Testis (tissue), 2 donors: ENCODE measurements at regions not wholly inside any gene's neighbourhood (a gene's known extent, or its start where the extent isn't known, plus 50 kb on each side); places are given as distances from the start of the nearest gene placed in this dataset.

Source experiments
- DNase-seq: peaks from one replicate; pipeline ENCODE4 v3.0.0-alpha.2; 2019
- H3K27ac ChIP-seq, 2 donors: fragments of 200-600 bp; sonication (generic); one replicate each; pipeline ENCODE4 v1.5.1; 2019
- H3K27me3 ChIP-seq: fragments of 200-600 bp; sonication (generic); one replicate; pipeline ENCODE4 v1.5.1; 2019
- H3K36me3 ChIP-seq: fragments of 200-600 bp; sonication (generic); one replicate; pipeline ENCODE4 v1.5.1; 2017; ENCODE audit warnings: low read depth; ENCODE audit errors: missing control alignments
- H3K4me1 ChIP-seq: fragments of 200-600 bp; sonication (generic); one replicate; pipeline ENCODE4 v1.5.1; 2019
- H3K4me3 ChIP-seq, 2 donors: fragments of 200-600 bp; sonication (generic); one replicate each; pipeline ENCODE4 v1.5.1; 2017 to 2019
- H3K9me3 ChIP-seq: fragments of 200-600 bp; sonication (generic); one replicate; pipeline ENCODE4 v1.5.1; 2017
- POLR2A ChIP-seq: fragments of 450-650 bp; IDR thresholded peaks from one replicate; pipeline ENCODE4 v1.6.1; 2017; ENCODE audit warnings: antibody characterized with exemption, mild to moderate bottlenecking, moderate library complexity
- WGBS, 2 donors: methylation state at CpG; one replicate each; pipeline ENCODE4 v1.1.5; 2018; 5-methylcytosine and 5-hydroxymethylcytosine counted together
- intact Hi-C: fragments of 100-400 bp; cut with DNase I; formaldehyde crosslinking; loops from one replicate; pipeline ENCODE4 v1.15.1; 2023; ENCODE audit warnings: low total_unique reads
- TF ChIP-seq, protein P1 (sequence below), 3 experiments: fragments of 450-650 bp in 2 of 3; fragments of 200-600 bp in 1 of 3; sonication (generic) in 1 of 3; IDR thresholded peaks; one replicate each; pipeline ENCODE4 v1.5.1; 2016 to 2019; ENCODE audit warnings: antibody characterized with exemption in 3 of 3, mild to moderate bottlenecking in 2 of 3, moderate library complexity in 1 of 3

DNA sequence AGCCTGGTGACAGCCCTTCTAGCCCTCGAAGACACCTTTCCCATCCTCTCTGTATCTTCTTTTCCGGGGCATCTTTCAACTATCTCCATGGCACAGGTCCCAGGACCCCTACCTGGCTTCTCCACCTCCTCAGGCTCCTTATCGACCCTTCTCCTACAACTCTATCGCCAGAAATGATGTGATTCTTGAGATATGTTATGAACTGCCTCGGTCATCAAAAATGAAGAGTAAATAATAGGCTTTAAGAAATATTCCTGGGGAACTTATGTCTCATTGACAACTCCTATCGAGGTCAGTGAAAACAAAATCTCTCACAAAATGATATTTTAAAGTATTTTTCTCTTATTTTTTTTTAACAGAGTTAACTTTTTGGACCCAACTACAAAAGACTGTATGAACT, 405.5 kb upstream of the SHH start:
- no peak overlapping the region for H3K4me3 ChIP-seq
- no peaks in the 10 kb centered on the region for H3K9me3 ChIP-seq
- H3K27me3 ChIP-seq = no peaks in the 10 kb centered on the region
- intact Hi-C loops = no loop called here
- H3K36me3 ChIP-seq = no peaks in the 10 kb centered on the region
- H3K27ac ChIP-seq = no peak overlapping the region
- TF ChIP-seq, protein P1, sequence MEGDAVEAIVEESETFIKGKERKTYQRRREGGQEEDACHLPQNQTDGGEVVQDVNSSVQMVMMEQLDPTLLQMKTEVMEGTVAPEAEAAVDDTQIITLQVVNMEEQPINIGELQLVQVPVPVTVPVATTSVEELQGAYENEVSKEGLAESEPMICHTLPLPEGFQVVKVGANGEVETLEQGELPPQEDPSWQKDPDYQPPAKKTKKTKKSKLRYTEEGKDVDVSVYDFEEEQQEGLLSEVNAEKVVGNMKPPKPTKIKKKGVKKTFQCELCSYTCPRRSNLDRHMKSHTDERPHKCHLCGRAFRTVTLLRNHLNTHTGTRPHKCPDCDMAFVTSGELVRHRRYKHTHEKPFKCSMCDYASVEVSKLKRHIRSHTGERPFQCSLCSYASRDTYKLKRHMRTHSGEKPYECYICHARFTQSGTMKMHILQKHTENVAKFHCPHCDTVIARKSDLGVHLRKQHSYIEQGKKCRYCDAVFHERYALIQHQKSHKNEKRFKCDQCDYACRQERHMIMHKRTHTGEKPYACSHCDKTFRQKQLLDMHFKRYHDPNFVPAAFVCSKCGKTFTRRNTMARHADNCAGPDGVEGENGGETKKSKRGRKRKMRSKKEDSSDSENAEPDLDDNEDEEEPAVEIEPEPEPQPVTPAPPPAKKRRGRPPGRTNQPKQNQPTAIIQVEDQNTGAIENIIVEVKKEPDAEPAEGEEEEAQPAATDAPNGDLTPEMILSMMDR (IDR thresholded peaks at IDR 0.05) = no peak
- TF ChIP-seq POLR2A = no peak
- 90 to 96% methylated on average over 6 of the region's 6 CpGs for WGBS, 2 donors
- no peaks in the 10 kb centered on the region for H3K4me1 ChIP-seq
- no peak for DNase-seq

DNA sequence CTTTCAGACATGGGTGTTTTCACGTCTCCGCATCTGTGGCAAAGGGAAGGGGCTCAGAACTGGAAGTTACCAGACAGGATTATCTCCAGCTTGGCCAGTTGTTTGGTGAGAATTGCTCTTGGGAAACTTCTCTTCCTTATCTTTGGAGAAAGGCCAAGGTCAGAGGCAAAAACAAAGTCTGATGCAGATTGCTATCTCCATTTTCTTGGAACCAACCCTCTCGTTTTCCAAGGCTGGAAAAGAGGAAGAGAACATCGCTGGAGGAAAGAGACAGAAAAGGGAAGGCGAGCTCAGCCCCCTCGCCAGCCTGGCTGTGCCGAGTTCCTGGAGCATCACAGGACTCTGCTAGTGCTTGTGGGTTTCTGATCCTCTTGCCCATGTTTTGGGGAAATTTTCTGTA, 396.8 kb upstream of the SHH start:
- Histone ChIP-seq H3K36me3 (no peaks in the 10 kb centered on the region), H3K9me3 (no peaks in the 10 kb centered on the region), H3K27me3 (no peaks in the 10 kb centered on the region), H3K27ac (no peak overlapping the region), H3K4me3 (no peak overlapping the region), H3K4me1 (no peaks in the 10 kb centered on the region)
- no peak for TF ChIP-seq POLR2A
- TF ChIP-seq, protein P1 (IDR thresholded peaks at IDR 0.05) = no peak
- intact Hi-C loops = no loop called here
- WGBS, 2 donors = 80 to 87% methylated on average over 7 of the region's 7 CpGs
- no peak for DNase-seq

DNA sequence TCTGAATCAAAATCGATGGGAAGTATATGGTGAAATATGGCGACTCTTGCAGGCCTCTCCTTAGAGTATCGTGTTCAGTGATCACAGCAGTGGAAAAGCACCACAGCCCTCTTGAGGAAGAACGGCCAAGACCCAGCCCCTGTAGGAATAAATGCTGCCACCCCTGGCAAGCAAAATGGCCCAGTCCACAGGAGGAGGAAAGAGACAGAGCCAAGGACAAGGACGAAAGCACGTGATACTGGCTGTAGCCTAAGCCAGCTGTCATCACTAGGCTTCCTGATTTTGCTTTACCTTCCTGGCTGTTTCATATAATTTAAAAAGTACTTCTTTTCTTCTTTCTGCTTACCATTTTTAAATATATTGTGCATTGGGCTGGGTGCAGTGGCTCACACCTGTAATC, 395.0 kb upstream of the SHH start:
- DNase-seq = no peak
- H3K36me3 ChIP-seq = no peaks in the 10 kb centered on the region
- no peaks in the 10 kb centered on the region for H3K4me1 ChIP-seq
- TF ChIP-seq, protein P1 (IDR thresholded peaks at IDR 0.05) = no peak
- no peak for TF ChIP-seq POLR2A
- H3K27me3 ChIP-seq = no peaks in the 10 kb centered on the region
- no peak overlapping the region for H3K4me3 ChIP-seq
- WGBS, 2 donors = 80 to 89% methylated on average over 6 of the region's 6 CpGs
- H3K9me3 ChIP-seq = no peaks in the 10 kb centered on the region
- H3K27ac ChIP-seq = no peak overlapping the region
- intact Hi-C loops = no loop called here

DNA sequence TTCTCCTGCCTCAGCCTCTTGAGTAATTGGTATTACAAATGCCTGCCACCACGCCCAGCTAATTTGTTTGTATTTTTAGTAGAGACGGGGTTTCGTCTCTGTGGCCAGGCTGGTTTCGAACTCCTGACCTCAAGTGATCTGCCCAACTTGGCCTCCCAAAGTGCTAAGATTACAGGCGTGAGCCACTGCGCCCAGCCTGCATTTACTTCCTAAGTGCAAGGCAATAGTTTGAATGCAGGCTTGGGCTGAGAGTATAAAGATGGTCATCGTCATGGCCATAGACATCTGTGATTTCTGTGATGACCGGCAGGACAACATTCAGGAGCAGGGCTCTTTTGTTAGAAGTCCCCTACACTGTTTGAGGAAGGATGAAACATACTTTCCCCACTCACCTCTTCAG, 393.9 kb upstream of the SHH start:
- intact Hi-C loops = no loop called here
- no peak for TF ChIP-seq POLR2A
- TF ChIP-seq, protein P1 (IDR thresholded peaks at IDR 0.05) = no peak
- Histone ChIP-seq H3K27me3 (no peaks in the 10 kb centered on the region), H3K4me3 (no peak overlapping the region), H3K36me3 (no peaks in the 10 kb centered on the region), H3K9me3 (no peaks in the 10 kb centered on the region), H3K4me1 (no peaks in the 10 kb centered on the region), H3K27ac (no peak overlapping the region)
- DNase-seq = no peak
- 92 to 93% methylated on average over 8 of the region's 8 CpGs for WGBS, 2 donors

DNA sequence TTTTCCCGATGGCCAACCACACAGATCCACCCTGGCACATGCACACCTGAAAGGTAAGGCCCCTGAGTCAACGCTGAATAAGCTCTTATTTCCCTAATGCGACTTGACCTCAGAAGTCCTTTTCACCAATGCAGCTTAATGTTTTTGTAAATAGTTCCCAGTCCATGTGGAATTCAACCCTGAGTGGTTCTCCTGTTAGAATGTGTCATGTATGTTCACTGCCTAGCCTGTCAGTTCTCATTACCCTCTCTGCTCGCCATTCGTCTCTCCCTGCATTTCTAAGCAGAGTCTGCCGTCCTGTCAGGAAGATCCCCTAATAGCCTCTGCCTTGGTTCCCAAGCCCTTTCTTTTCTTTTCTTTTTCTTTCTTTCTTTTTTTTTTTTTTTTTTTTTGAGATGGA, 392.6 kb upstream of the SHH start:
- no peak for TF ChIP-seq POLR2A
- TF ChIP-seq, protein P1 (IDR thresholded peaks at IDR 0.05) = no peak
- intact Hi-C loops = no loop called here

More for the DNA sequence above, 392.6 kb upstream of the SHH start:
- 86 to 91% methylated on average over 6 of the region's 6 CpGs for WGBS, 2 donors
- Histone ChIP-seq H3K36me3 (no peaks in the 10 kb centered on the region), H3K4me1 (no peaks in the 10 kb centered on the region), H3K27ac (no peak overlapping the region), H3K27me3 (no peaks in the 10 kb centered on the region), H3K4me3 (no peak overlapping the region), H3K9me3 (no peaks in the 10 kb centered on the region)
- DNase-seq = no peak
